ENCODE measurements at regions not wholly inside any gene's neighbourhood (a gene's known extent, or its start where the extent isn't known, plus 50 kb on each side); places are given as distances from the start of the nearest gene placed in this dataset.

DNA sequence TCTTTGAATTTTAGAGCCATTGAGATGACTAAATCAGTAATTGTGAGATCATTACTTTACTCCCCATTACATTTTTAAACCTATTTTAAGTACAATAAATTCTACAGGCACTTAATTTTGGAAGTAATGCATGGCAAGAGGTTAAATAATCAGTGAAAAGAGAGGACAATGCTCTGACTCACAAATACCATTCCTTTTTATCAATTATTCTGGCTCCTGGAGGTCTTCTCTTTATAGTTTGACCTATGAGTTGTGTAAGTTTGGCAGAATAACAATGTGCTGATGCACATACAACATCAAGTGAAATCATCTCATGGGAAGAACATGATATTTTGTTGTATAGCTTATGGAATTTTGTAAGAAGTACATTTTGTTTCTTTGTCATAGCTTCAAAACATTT, 166.7 kb downstream of the TMTC3 start:
- H3K4me1 ChIP-seq (ENCODE audit: control insufficient read depth, insufficient read depth, low read length): peaks cover 3% of the 10 kb centered on the region; the same call in 1 of the 2 replicates
- no peaks in the 10 kb centered on the region for H3K36me3 ChIP-seq (ENCODE audit: control insufficient read depth in 2 of 2, insufficient read depth in 1 of 2, low read length in 2 of 2)
- H3K27ac ChIP-seq (ENCODE audit: extremely low read depth, low read depth, low read length): no peak overlapping the region
- POLR2A ChIA-PET: no interaction called here
- no peak overlapping the region for H3K4me3 ChIP-seq (ENCODE audit: low read depth, low read length)
- CTCF ChIA-PET: interaction anchor here (0.6 kb wide), 2 partner anchors 17 to 685 kb away, joined by 4 to 5 read pairs; no protein-coding TSS in a partner anchor
- TF ChIP-seq, protein P1, sequence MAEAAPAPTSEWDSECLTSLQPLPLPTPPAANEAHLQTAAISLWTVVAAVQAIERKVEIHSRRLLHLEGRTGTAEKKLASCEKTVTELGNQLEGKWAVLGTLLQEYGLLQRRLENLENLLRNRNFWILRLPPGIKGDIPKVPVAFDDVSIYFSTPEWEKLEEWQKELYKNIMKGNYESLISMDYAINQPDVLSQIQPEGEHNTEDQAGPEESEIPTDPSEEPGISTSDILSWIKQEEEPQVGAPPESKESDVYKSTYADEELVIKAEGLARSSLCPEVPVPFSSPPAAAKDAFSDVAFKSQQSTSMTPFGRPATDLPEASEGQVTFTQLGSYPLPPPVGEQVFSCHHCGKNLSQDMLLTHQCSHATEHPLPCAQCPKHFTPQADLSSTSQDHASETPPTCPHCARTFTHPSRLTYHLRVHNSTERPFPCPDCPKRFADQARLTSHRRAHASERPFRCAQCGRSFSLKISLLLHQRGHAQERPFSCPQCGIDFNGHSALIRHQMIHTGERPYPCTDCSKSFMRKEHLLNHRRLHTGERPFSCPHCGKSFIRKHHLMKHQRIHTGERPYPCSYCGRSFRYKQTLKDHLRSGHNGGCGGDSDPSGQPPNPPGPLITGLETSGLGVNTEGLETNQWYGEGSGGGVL (tag by site-specific recombination; IDR thresholded peaks at IDR 0.05): no peak
- TF ChIP-seq ZNF121 (tag by site-specific recombination; IDR thresholded peaks at IDR 0.05) (no peak), ZNF175 (tag by site-specific recombination; IDR thresholded peaks at IDR 0.05) (no peak), ZNF529 (tag by site-specific recombination; IDR thresholded peaks at IDR 0.05; ENCODE audit: insufficient replicate concordance) (no peak), ZNF184 (tag by site-specific recombination; IDR thresholded peaks at IDR 0.05) (no peak), ZNF10 (tag by site-specific recombination; IDR thresholded peaks at IDR 0.05) (no peak), ZNF610 (tag by site-specific recombination; IDR thresholded peaks at IDR 0.05; ENCODE audit: borderline replicate concordance) (no peak), ZBTB8A (tag by site-specific recombination; IDR thresholded peaks at IDR 0.05) (no peak), ZNF24 (tag by site-specific recombination; IDR thresholded peaks at IDR 0.05) (no peak), ZNF677 (tag by site-specific recombination; IDR thresholded peaks at IDR 0.05) (no peak), ZNF341 (tag by site-specific recombination; IDR thresholded peaks at IDR 0.05; ENCODE audit: low read depth) (no peak), ZBTB17 (tag by site-specific recombination; IDR thresholded peaks at IDR 0.05) (no peak)
- TF ChIP-seq, protein P2, sequence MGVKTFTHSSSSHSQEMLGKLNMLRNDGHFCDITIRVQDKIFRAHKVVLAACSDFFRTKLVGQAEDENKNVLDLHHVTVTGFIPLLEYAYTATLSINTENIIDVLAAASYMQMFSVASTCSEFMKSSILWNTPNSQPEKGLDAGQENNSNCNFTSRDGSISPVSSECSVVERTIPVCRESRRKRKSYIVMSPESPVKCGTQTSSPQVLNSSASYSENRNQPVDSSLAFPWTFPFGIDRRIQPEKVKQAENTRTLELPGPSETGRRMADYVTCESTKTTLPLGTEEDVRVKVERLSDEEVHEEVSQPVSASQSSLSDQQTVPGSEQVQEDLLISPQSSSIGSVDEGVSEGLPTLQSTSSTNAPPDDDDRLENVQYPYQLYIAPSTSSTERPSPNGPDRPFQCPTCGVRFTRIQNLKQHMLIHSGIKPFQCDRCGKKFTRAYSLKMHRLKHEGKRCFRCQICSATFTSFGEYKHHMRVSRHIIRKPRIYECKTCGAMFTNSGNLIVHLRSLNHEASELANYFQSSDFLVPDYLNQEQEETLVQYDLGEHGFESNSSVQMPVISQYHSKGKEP (tag by site-specific recombination; IDR thresholded peaks at IDR 0.05): no peak
- no peaks in the 10 kb centered on the region for H3K9me3 ChIP-seq (ENCODE audit: control insufficient read depth, insufficient read depth, low read depth, low read length)

DNA sequence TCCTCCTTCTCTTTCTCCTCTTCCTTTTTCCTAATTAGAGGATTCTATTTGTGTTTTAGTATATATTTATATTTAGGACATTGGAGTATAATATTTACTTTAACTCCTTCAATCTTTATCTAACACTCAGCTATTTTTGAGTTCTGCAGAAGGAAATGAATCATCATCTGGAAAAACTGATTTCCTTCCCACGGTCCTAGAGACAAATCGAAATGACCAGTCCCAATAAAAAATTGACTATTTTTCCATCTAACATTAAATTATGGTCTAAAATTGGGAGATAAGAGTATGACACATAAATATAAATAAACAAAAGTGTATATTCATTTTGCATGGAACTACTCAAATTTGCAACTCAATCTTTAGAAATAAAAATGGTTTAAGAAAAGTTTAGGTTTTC, 167.4 kb downstream of the TMTC3 start:
- Histone ChIP-seq H3K4me3 (ENCODE audit: low read depth, low read length) (no peak overlapping the region), H3K27ac (ENCODE audit: extremely low read depth, low read depth, low read length) (no peak overlapping the region), H3K9me3 (ENCODE audit: control insufficient read depth, insufficient read depth, low read depth, low read length) (no peaks in the 10 kb centered on the region), H3K36me3 (ENCODE audit: control insufficient read depth in 2 of 2, insufficient read depth in 1 of 2, low read length in 2 of 2) (no peaks in the 10 kb centered on the region), H3K4me1 (ENCODE audit: control insufficient read depth, insufficient read depth, low read length) (peaks cover 3% of the 10 kb centered on the region; the same call in 1 of the 2 replicates)
- CTCF ChIA-PET: interaction anchor here (0.6 kb wide), 1 partner anchor 18 kb away, joined by 4 read pairs; no protein-coding TSS in a partner anchor
- POLR2A ChIA-PET: no interaction called here
- TF ChIP-seq, protein P3, sequence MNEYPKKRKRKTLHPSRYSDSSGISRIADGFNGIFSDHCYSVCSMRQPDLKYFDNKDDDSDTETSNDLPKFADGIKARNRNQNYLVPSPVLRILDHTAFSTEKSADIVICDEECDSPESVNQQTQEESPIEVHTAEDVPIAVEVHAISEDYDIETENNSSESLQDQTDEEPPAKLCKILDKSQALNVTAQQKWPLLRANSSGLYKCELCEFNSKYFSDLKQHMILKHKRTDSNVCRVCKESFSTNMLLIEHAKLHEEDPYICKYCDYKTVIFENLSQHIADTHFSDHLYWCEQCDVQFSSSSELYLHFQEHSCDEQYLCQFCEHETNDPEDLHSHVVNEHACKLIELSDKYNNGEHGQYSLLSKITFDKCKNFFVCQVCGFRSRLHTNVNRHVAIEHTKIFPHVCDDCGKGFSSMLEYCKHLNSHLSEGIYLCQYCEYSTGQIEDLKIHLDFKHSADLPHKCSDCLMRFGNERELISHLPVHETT (tag by site-specific recombination; IDR thresholded peaks at IDR 0.05): no peak
- TF ChIP-seq, protein P4, sequence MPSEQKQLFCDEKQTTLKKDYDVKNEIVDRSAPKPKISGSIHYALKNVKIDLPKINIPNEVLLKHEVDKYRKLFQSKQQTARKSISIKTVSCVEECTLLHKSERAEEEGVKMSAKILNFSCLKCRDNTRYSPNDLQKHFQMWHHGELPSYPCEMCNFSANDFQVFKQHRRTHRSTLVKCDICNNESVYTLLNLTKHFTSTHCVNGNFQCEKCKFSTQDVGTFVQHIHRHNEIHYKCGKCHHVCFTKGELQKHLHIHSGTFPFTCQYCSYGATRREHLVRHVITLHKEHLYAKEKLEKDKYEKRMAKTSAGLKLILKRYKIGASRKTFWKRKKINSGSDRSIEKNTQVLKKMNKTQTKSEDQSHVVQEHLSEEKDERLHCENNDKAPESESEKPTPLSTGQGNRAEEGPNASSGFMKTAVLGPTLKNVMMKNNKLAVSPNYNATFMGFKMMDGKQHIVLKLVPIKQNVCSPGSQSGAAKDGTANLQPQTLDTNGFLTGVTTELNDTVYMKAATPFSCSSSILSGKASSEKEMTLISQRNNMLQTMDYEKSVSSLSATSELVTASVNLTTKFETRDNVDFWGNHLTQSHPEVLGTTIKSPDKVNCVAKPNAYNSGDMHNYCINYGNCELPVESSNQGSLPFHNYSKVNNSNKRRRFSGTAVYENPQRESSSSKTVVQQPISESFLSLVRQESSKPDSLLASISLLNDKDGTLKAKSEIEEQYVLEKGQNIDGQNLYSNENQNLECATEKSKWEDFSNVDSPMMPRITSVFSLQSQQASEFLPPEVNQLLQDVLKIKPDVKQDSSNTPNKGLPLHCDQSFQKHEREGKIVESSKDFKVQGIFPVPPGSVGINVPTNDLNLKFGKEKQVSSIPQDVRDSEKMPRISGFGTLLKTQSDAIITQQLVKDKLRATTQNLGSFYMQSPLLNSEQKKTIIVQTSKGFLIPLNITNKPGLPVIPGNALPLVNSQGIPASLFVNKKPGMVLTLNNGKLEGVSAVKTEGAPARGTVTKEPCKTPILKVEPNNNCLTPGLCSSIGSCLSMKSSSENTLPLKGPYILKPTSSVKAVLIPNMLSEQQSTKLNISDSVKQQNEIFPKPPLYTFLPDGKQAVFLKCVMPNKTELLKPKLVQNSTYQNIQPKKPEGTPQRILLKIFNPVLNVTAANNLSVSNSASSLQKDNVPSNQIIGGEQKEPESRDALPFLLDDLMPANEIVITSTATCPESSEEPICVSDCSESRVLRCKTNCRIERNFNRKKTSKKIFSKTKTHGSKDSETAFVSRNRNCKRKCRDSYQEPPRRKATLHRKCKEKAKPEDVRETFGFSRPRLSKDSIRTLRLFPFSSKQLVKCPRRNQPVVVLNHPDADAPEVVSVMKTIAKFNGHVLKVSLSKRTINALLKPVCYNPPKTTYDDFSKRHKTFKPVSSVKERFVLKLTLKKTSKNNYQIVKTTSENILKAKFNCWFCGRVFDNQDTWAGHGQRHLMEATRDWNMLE (tag by site-specific recombination; conservative IDR thresholded peaks at IDR 0.05; ENCODE audit: low read depth): no peak
